Mesenchymal stem cell (in vitro differentiated cells and primary cell): ENCODE measurements at regions not wholly inside any gene's neighbourhood (a gene's known extent, or its start where the extent isn't known, plus 50 kb on each side); places are given as distances from the start of the nearest gene placed in this dataset.

Experiments
- DNase-seq: peaks from one replicate; pipeline ENCODE4 v3.0.0-alpha.2; 2013
- H2AFZ ChIP-seq: one replicate; pipeline ENCODE4 v1.6.1; 2013; ENCODE audit warnings: low read depth, mild to moderate bottlenecking, control low read depth, inconsistent platforms, low read length, moderate library complexity
- H2AK5ac ChIP-seq: 2 replicates; pipeline ENCODE4 v1.6.1; 2013; ENCODE audit warnings: low read length, moderate library complexity, mild to moderate bottlenecking, inconsistent platforms; ENCODE audit not compliant: severe bottlenecking
- H2BK120ac ChIP-seq: one replicate; pipeline ENCODE4 v1.6.1; 2013; ENCODE audit warnings: low read depth, mild to moderate bottlenecking, inconsistent platforms, low read length, moderate library complexity
- H2BK12ac ChIP-seq, 2 experiments: one replicate each; pipeline ENCODE4 v1.6.1; 2013; ENCODE audit warnings: inconsistent platforms in 2 of 2, low read length in 2 of 2, mild to moderate bottlenecking in 2 of 2, moderate library complexity in 2 of 2, control low read depth in 1 of 2
- H2BK15ac ChIP-seq: one replicate; pipeline ENCODE4 v1.6.1; 2013; ENCODE audit warnings: mild to moderate bottlenecking, low read depth, inconsistent platforms; ENCODE audit not compliant: poor library complexity, severe bottlenecking
- H2BK5ac ChIP-seq: 2 replicates; pipeline ENCODE4 v1.6.1; 2013; ENCODE audit warnings: low read depth, mild to moderate bottlenecking, low read length, control low read depth, inconsistent platforms; ENCODE audit not compliant: poor library complexity, severe bottlenecking
- H3K14ac ChIP-seq, 2 experiments: one replicate each; pipeline ENCODE4 v1.6.1; 2013; ENCODE audit warnings: inconsistent platforms in 2 of 2, low read length in 2 of 2, control low read depth in 1 of 2, mild to moderate bottlenecking in 1 of 2, moderate library complexity in 1 of 2
- H3K18ac ChIP-seq, 2 experiments: one replicate each; pipeline ENCODE4 v1.6.1; 2013; ENCODE audit warnings: inconsistent platforms in 2 of 2, low read length in 2 of 2, control low read depth in 1 of 2, low read depth in 1 of 2, mild to moderate bottlenecking in 1 of 2
- H3K23ac ChIP-seq, 2 experiments: one replicate each; pipeline ENCODE4 v1.6.1; 2013; ENCODE audit warnings: inconsistent platforms in 2 of 2, low read length in 2 of 2, mild to moderate bottlenecking in 2 of 2, moderate library complexity in 2 of 2, control low read depth in 1 of 2
- H3K27ac ChIP-seq: 2 replicates; pipeline ENCODE4 v1.5.1; 2013; ENCODE audit warnings: mild to moderate bottlenecking, moderate library complexity, low read length, control low read depth, inconsistent platforms; ENCODE audit not compliant: poor library complexity, severe bottlenecking
- H3K27me3 ChIP-seq, 2 experiments: 2 replicates each; pipeline versions ENCODE4 v1.6.1 to v1.7.0; 2013; ENCODE audit warnings: low read length in 2 of 2, mild to moderate bottlenecking in 2 of 2, moderate library complexity in 2 of 2, control low read depth in 1 of 2, inconsistent platforms in 1 of 2; ENCODE audit not compliant: control insufficient read depth in 1 of 2, insufficient read depth in 1 of 2
- H3K36me3 ChIP-seq, 2 experiments: 2 replicates each; pipeline versions ENCODE4 v1.6.1 to v1.7.0; 2013; ENCODE audit warnings: low read length in 2 of 2, control low read depth in 1 of 2, inconsistent platforms in 1 of 2, low read depth in 1 of 2, mild to moderate bottlenecking in 1 of 2; ENCODE audit not compliant: insufficient read depth in 2 of 2, control insufficient read depth in 1 of 2
- H3K4ac ChIP-seq, 2 experiments: one replicate each; pipeline ENCODE4 v1.6.1; 2013; ENCODE audit warnings: inconsistent platforms in 2 of 2, low read length in 2 of 2, mild to moderate bottlenecking in 2 of 2, moderate library complexity in 2 of 2, control low read depth in 1 of 2, low read depth in 1 of 2
- H3K4me1 ChIP-seq: 2 replicates; pipeline ENCODE4 v1.6.1; 2013; ENCODE audit warnings: low read depth, low read length, control low read depth; ENCODE audit not compliant: control insufficient read depth, insufficient read depth
- H3K4me2 ChIP-seq: 2 replicates; pipeline ENCODE4 v1.6.1; 2013; ENCODE audit warnings: low read length, mild to moderate bottlenecking, inconsistent platforms; ENCODE audit not compliant: poor library complexity, severe bottlenecking
- H3K4me3 ChIP-seq, 2 experiments: 2 replicates each; pipeline versions ENCODE4 v1.5.1 to v1.7.0; 2013; ENCODE audit warnings: low read length in 2 of 2, mild to moderate bottlenecking in 2 of 2, control low read depth in 1 of 2, low read depth in 1 of 2; ENCODE audit not compliant: insufficient read depth in 1 of 2
- H3K79me1 ChIP-seq: replicated peaks from 2 replicates; pipeline ENCODE4 v1.6.1; 2013; ENCODE audit warnings: mild to moderate bottlenecking, control low read depth, low read length, inconsistent platforms; ENCODE audit not compliant: poor library complexity, severe bottlenecking
- H3K9ac ChIP-seq: 2 replicates; pipeline ENCODE4 v1.7.0; 2013; ENCODE audit warnings: mild to moderate bottlenecking, low read length, moderate library complexity
- H3K9me3 ChIP-seq: 2 replicates; pipeline ENCODE4 v1.7.0; 2013; ENCODE audit warnings: mild to moderate bottlenecking, low read length; ENCODE audit not compliant: control insufficient read depth
- H4K8ac ChIP-seq: one replicate; pipeline ENCODE4 v1.6.1; 2013; ENCODE audit warnings: inconsistent platforms, mild to moderate bottlenecking, low read length, moderate library complexity
- H4K91ac ChIP-seq: one replicate; pipeline ENCODE4 v1.6.1; 2013; ENCODE audit warnings: mild to moderate bottlenecking, low read length, inconsistent platforms
- WGBS: methylation state at CpG from one replicate; pipeline ENCODE4 v1.1.7; 2013; ENCODE audit warnings: mixed read lengths; 5-methylcytosine and 5-hydroxymethylcytosine counted together

GRCh38 chr3:153397794-153398193, 235.8 kb downstream of the RAP2B start:
- H2BK15ac ChIP-seq: no peak overlapping the region
- H2BK120ac ChIP-seq: no peak overlapping the region
- H3K4me3 ChIP-seq: no peak overlapping the region
- H3K36me3 ChIP-seq: no peaks in the 10 kb centered on the region
- no peak overlapping the region for H3K14ac ChIP-seq
- WGBS: 57% methylated on average over 2 of the region's 2 CpGs
- H3K27me3 ChIP-seq: no peaks in the 10 kb centered on the region
- no peak overlapping the region for H3K27ac ChIP-seq
- H2BK12ac ChIP-seq: no peak overlapping the region
- H3K9ac ChIP-seq: no peak overlapping the region
- H3K23ac ChIP-seq: no peak overlapping the region
- DNase-seq: no peak
- no peak overlapping the region for H3K4me2 ChIP-seq
- no peak overlapping the region for H2AK5ac ChIP-seq
- H4K91ac ChIP-seq: no peak overlapping the region
- no peak overlapping the region for H4K8ac ChIP-seq
- H2AFZ ChIP-seq: no peak overlapping the region
- H3K79me1 ChIP-seq: no peaks in the 10 kb centered on the region
- peaks cover 7% of the 10 kb centered on the region for H3K4me1 ChIP-seq
- peaks cover 20% of the 10 kb centered on the region for H3K9me3 ChIP-seq
- H3K18ac ChIP-seq: no peak overlapping the region
- no peak overlapping the region for H3K4ac ChIP-seq
- H2BK5ac ChIP-seq: no peak overlapping the region

DNA sequence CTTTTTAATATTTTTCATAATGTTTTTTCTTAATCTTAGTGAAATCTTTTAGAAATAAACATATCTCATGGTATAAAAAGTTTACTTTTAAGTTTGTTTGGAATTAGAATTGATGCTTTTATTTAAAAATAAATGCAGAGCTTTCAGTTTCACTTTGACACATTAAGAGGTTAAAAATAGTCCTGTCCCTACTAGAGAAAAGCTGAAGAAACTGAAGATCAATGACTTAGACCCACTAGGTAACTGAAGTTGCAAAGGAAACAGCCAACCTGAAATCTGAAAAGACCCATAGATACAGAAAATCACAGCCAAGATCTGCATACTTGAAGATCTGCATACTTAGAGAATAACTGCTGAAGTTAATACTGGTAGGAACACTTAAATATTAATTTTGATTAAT, 237.6 kb downstream of the RAP2B start:
- H2AFZ ChIP-seq: no peak overlapping the region
- DNase-seq: peak; percentile 6
- peak overlapping the region; percentile 29 for H3K4me2 ChIP-seq
- H3K14ac ChIP-seq: no peak overlapping the region
- peaks cover 7% of the 10 kb centered on the region for H3K9me3 ChIP-seq
- H3K4ac ChIP-seq: no peak overlapping the region
- H4K91ac ChIP-seq: no peak overlapping the region
- peak overlapping the region; percentile 67 for H3K9ac ChIP-seq
- no peak overlapping the region for H3K23ac ChIP-seq
- no peak overlapping the region for H3K27ac ChIP-seq
- peaks cover 7% of the 10 kb centered on the region for H3K4me1 ChIP-seq
- H2BK12ac ChIP-seq: no peak overlapping the region
- H3K18ac ChIP-seq: no peak overlapping the region
- no peak overlapping the region for H2AK5ac ChIP-seq
- peak overlapping the region in 1 of 2 experiments; percentile 60 for H3K4me3 ChIP-seq
- no peak overlapping the region for H2BK5ac ChIP-seq
- H2BK15ac ChIP-seq: no peak overlapping the region
- no peaks in the 10 kb centered on the region for H3K27me3 ChIP-seq
- no peak overlapping the region for H4K8ac ChIP-seq
- H3K36me3 ChIP-seq: no peaks in the 10 kb centered on the region
- no peaks in the 10 kb centered on the region for H3K79me1 ChIP-seq
- H2BK120ac ChIP-seq: no peak overlapping the region

GRCh38 chr3:153400641-153401040, 238.6 kb downstream of the RAP2B start:
- H3K9ac ChIP-seq: peak overlapping the region; percentile 67
- no peak overlapping the region for H3K27ac ChIP-seq
- H3K4me1 ChIP-seq: peaks cover 7% of the 10 kb centered on the region
- H2AFZ ChIP-seq: no peak overlapping the region
- no peaks in the 10 kb centered on the region for H3K27me3 ChIP-seq
- no peak overlapping the region for H2BK120ac ChIP-seq
- H3K4ac ChIP-seq: no peak overlapping the region
- peak overlapping the region in 1 of 2 experiments; percentile 60 for H3K4me3 ChIP-seq
- no peak overlapping the region for H2BK15ac ChIP-seq
- no peak overlapping the region for H2BK12ac ChIP-seq
- H3K4me2 ChIP-seq: no peak overlapping the region
- H2BK5ac ChIP-seq: no peak overlapping the region
- H4K91ac ChIP-seq: no peak overlapping the region
- no peaks in the 10 kb centered on the region for H3K9me3 ChIP-seq
- no peak overlapping the region for H3K14ac ChIP-seq
- H3K23ac ChIP-seq: no peak overlapping the region
- no peaks in the 10 kb centered on the region for H3K36me3 ChIP-seq
- DNase-seq: no peak
- no peak overlapping the region for H3K18ac ChIP-seq
- no peak overlapping the region for H2AK5ac ChIP-seq
- H4K8ac ChIP-seq: no peak overlapping the region
- no peaks in the 10 kb centered on the region for H3K79me1 ChIP-seq

- Histone ChIP-seq H2BK12ac (no peak overlapping the region), H2BK120ac (no peak overlapping the region), H4K8ac (no peak overlapping the region), H2AK5ac (no peak overlapping the region), H3K27me3 (no peaks in the 10 kb centered on the region), H3K4me2 (no peak overlapping the region), H3K27ac (no peak overlapping the region), H2BK5ac (no peak overlapping the region), H3K14ac (no peak overlapping the region), H2AFZ (no peak overlapping the region), H4K91ac (no peak overlapping the region), H2BK15ac (no peak overlapping the region), H3K23ac (no peak overlapping the region), H3K4me3 (no peak overlapping the region), H3K18ac (no peak overlapping the region), H3K79me1 (no peaks in the 10 kb centered on the region), H3K4me1 (no peaks in the 10 kb centered on the region), H3K4ac (no peak overlapping the region), H3K36me3 (no peaks in the 10 kb centered on the region), H3K9ac (no peak overlapping the region), H3K9me3 (no peaks in the 10 kb centered on the region)
- DNase-seq: no peak
- WGBS: no CpG with 5 or more reads among the region's 2 CpGs
Measured at GRCh38 chr3:153404157-153404556, 242.1 kb downstream of the RAP2B start.
